ENCODE measurements at regions not wholly inside any gene's neighbourhood (a gene's known extent, or its start where the extent isn't known, plus 50 kb on each side); places are given as distances from the start of the nearest gene placed in this dataset.

DNA sequence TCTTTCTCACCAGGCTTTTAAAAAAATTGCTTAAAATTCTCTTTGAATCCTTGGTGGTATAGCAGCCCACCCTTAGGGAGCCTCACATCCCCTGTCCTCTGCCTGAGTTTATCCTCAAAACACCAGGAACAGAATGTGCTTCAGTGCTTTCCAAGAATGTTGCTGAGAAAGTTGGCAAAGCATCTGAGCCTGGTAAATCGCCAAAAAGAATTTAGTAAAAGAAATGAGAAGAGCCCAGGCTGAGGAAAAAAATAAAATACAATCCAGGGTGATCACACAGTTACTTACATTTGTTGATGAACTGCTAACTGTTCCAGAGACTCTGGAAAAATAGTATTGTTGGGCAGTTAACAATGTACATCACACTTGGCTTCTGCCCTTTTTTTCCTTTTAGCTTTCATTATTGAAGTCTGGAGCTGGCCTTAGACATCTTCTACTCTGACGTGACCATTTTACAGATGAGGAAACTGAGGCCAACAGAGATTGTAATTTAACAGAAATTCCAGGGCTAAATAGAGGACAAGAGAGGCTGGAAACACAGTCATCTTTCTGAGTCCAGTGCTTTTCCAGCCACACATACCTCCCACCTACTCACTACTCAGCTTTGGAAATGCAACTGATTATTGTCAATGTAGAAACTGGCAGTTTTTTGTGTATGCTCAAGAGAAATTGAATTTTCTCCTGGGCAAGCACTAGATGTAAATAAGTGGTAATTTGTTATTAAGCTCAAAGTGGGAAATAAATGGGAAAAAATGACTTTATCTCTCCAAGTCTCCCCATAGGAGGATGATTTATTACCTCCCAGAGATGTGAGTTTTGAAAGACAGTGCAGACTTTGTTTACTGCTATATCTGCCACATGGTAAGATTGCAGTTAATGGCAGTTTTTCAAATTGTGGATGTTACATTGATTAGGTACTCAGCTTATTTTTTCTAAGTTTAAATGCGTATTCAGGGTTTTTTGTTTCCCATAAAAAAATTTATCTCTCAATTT, 86.7 kb upstream of the ALDH1A1 start:
- TF ChIP-seq, protein P1, sequence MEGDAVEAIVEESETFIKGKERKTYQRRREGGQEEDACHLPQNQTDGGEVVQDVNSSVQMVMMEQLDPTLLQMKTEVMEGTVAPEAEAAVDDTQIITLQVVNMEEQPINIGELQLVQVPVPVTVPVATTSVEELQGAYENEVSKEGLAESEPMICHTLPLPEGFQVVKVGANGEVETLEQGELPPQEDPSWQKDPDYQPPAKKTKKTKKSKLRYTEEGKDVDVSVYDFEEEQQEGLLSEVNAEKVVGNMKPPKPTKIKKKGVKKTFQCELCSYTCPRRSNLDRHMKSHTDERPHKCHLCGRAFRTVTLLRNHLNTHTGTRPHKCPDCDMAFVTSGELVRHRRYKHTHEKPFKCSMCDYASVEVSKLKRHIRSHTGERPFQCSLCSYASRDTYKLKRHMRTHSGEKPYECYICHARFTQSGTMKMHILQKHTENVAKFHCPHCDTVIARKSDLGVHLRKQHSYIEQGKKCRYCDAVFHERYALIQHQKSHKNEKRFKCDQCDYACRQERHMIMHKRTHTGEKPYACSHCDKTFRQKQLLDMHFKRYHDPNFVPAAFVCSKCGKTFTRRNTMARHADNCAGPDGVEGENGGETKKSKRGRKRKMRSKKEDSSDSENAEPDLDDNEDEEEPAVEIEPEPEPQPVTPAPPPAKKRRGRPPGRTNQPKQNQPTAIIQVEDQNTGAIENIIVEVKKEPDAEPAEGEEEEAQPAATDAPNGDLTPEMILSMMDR (IDR thresholded peaks at IDR 0.05; ENCODE audit: low read depth, low read length, poor library complexity, severe bottlenecking) = no peak
- TF ChIP-seq EZH2phosphoT487 (IDR thresholded peaks at IDR 0.05; ENCODE audit: borderline replicate concordance, low read length) = no peak
- no peaks in the 10 kb centered on the region for H3K9me2 ChIP-seq (replicated peaks; ENCODE audit: control insufficient read depth, low read length)
- no peaks in the 10 kb centered on the region for H3K36me3 ChIP-seq (ENCODE audit: control insufficient read depth, low read length)
- H3K4me1 ChIP-seq (ENCODE audit: control insufficient read depth, low read length) = no peaks in the 10 kb centered on the region
- no peaks in the 10 kb centered on the region for H3K79me2 ChIP-seq (ENCODE audit: control insufficient read depth, low read length)
- H3K27ac ChIP-seq (ENCODE audit: low read depth, low read length) = no peak overlapping the region
- H3K4me3 ChIP-seq (ENCODE audit: low read length) = no peak overlapping the region
- no peaks in the 10 kb centered on the region for H4K20me1 ChIP-seq (ENCODE audit: control insufficient read depth, insufficient read depth, low read depth, low read length)
- no peaks in the 10 kb centered on the region for H3F3A ChIP-seq (ENCODE audit: control insufficient read depth, insufficient read depth)
- H3K4me2 ChIP-seq (ENCODE audit: low read length) = no peak overlapping the region
- H3K9me3 ChIP-seq (ENCODE audit: control insufficient read depth, insufficient read depth, low read length) = no peaks in the 10 kb centered on the region
- peaks cover 10% of the 10 kb centered on the region for H3K27me3 ChIP-seq (ENCODE audit: control insufficient read depth, low read length)

DNA sequence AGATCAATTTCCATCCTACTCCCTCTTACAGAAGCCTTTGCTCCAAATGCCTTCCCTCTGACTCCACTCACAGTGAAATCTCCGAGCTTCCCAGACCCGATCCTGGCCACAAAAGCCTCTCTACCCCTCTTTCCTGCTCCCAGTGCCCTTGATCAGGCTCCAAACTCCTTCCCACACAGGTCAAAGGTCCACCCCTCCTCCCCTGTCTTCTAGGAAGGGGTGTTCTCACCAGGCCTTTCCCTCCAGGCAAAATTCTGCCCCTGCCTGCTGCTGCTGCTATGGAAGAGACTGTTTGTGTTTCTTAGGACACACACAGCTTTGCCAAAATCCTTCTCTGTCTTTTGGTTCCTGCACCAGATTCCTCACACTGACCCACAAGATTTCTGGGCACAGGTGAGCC, 85.8 kb upstream of the ALDH1A1 start:
- H3F3A ChIP-seq (ENCODE audit: control insufficient read depth, insufficient read depth) = no peaks in the 10 kb centered on the region
- no peak overlapping the region for H3K27ac ChIP-seq (ENCODE audit: low read depth, low read length)
- no peak overlapping the region for H3K4me3 ChIP-seq (ENCODE audit: low read length)
- H3K27me3 ChIP-seq (ENCODE audit: control insufficient read depth, low read length) = peaks cover 13% of the 10 kb centered on the region
- no peaks in the 10 kb centered on the region for H3K79me2 ChIP-seq (ENCODE audit: control insufficient read depth, low read length)
- H3K4me2 ChIP-seq (ENCODE audit: low read length) = no peak overlapping the region
- no peaks in the 10 kb centered on the region for H3K9me3 ChIP-seq (ENCODE audit: control insufficient read depth, insufficient read depth, low read length)
- no peaks in the 10 kb centered on the region for H3K36me3 ChIP-seq (ENCODE audit: control insufficient read depth, low read length)
- no peaks in the 10 kb centered on the region for H3K4me1 ChIP-seq (ENCODE audit: control insufficient read depth, low read length)
- no peaks in the 10 kb centered on the region for H4K20me1 ChIP-seq (ENCODE audit: control insufficient read depth, insufficient read depth, low read depth, low read length)
- H3K9me2 ChIP-seq (replicated peaks; ENCODE audit: control insufficient read depth, low read length) = no peaks in the 10 kb centered on the region
- TF ChIP-seq, protein P1 (IDR thresholded peaks at IDR 0.05; ENCODE audit: low read depth, low read length, poor library complexity, severe bottlenecking) = no peak
- no peak for TF ChIP-seq EZH2phosphoT487 (IDR thresholded peaks at IDR 0.05; ENCODE audit: borderline replicate concordance, low read length)

DNA sequence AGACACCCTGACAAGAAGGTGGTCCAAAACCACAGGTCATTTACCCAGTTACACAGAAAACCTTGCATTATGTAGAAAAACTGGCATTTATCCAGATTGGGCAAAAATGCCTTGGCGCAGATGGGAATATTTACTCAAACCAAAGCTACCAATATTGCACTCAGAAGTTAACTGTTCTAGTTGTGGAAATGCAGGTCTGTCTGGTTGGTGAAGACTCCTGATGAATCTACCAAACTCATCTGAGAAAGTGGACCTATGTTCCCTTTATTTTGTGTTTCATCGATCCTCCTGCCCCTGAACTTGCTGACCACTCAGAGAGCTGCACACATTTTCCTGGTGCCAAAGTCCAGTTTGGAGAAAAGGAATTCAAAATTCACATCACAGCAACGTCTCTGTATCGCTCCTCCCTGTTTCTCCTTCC, 85.2 kb upstream of the ALDH1A1 start:
- Histone ChIP-seq H3K27me3 (ENCODE audit: control insufficient read depth, low read length) (peaks cover 13% of the 10 kb centered on the region), H3K4me2 (ENCODE audit: low read length) (no peak overlapping the region), H4K20me1 (ENCODE audit: control insufficient read depth, insufficient read depth, low read depth, low read length) (no peaks in the 10 kb centered on the region), H3K79me2 (ENCODE audit: control insufficient read depth, low read length) (no peaks in the 10 kb centered on the region), H3K27ac (ENCODE audit: low read depth, low read length) (no peak overlapping the region), H3K9me2 (replicated peaks; ENCODE audit: control insufficient read depth, low read length) (no peaks in the 10 kb centered on the region), H3K4me1 (ENCODE audit: control insufficient read depth, low read length) (no peaks in the 10 kb centered on the region), H3K9me3 (ENCODE audit: control insufficient read depth, insufficient read depth, low read length) (no peaks in the 10 kb centered on the region), H3K36me3 (ENCODE audit: control insufficient read depth, low read length) (no peaks in the 10 kb centered on the region), H3K4me3 (ENCODE audit: low read length) (no peak overlapping the region), H3F3A (ENCODE audit: control insufficient read depth, insufficient read depth) (no peaks in the 10 kb centered on the region)
- TF ChIP-seq, protein P1 (IDR thresholded peaks at IDR 0.05; ENCODE audit: low read depth, low read length, poor library complexity, severe bottlenecking) = no peak
- TF ChIP-seq EZH2phosphoT487 (IDR thresholded peaks at IDR 0.05; ENCODE audit: borderline replicate concordance, low read length) = no peak

Measured in DOHH2 (cell line).